ENCODE measurements at regions not wholly inside any gene's neighbourhood (a gene's known extent, or its start where the extent isn't known, plus 50 kb on each side); places are given as distances from the start of the nearest gene placed in this dataset.
A peak's percentile ranks its signal among the peaks of the same experiment; 100 is the strongest.

DNA sequence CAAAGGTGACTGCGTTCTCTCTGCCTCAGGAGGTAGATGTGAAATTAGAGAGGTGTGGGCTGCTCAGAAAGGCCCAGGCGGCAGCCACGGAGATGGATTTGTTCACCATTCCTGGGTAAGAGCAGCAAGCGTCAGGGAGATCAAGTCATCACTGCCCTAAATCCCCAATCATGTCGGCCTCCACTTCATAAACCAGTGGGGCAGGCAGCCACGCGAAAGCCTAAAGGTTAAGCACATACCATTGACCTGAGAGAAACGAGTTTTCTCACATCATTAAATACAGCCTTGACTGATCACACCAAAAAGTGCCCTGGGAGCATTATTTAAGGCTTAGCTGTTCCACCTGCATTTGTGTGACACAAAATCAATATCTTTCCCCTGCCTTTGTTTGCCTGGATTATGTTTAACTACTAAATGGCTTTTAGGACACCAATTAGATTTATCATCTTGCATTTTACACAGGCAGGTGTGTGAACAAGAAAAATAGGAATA lies 50.7 kb upstream of the FOXB1 start:
- DNase-seq = peak; percentile 90

DNA sequence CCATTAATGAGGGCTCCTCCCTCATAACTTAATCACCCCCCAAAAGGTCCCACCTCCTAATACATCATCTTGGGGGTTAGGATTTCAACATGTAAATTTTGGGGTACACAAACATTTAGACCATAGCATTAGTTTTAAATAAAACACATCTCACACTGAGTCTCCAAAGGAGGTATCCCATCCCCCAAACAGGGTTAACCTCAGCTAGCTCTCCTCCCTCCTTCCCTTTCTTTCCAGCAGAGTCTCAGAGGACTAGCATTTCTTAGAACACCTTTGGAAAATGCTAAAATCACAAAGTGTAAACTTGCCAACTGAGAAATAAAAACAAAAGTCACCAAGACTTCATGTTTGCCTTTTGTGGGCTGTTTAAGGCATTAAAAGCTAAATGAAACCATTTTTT lies 51.2 kb upstream of the FOXB1 start:
- no peak for DNase-seq

GRCh38 chr15:59950603-59951388 lies 53.3 kb upstream of the FOXB1 start:
- DNase-seq = no peak

- DNase-seq = no peak
Observed at GRCh38 chr15:59948924-59949613, 55.0 kb upstream of the FOXB1 start.

DNA sequence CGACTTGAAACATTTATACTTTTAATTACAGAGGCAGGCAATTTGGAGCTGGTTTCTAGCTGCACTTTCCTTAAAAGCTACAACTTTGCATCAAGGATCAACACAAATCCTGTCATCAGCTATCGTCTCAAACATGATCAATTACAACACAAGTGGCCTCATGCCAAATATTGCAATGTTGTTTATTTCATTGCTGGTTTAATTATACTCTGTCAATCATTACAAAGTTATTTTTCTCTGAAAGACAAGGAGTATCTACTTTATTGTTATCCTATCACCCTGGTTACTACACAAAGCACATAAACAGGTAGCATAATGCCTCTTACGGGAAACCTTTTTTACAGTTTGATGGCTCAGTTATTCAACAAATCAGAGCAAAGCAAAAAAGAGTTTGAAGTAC lies 58.0 kb upstream of the FOXB1 start:
- DNase-seq = peak; percentile 39

- no peak for DNase-seq
Observed at GRCh38 chr15:59945036-59945435, 59.1 kb upstream of the FOXB1 start.

GRCh38 chr15:59941612-59942011 lies 62.5 kb upstream of the FOXB1 start:
- no peak for DNase-seq

GRCh38 chr15:59940928-59941327 lies 63.2 kb upstream of the FOXB1 start:
- DNase-seq = no peak

- no peak for DNase-seq
Observed at GRCh38 chr15:59940456-59940855, 63.7 kb upstream of the FOXB1 start.

- no peak for DNase-seq
Observed at GRCh38 chr15:59936741-59937140, 67.4 kb upstream of the FOXB1 start.

DNA sequence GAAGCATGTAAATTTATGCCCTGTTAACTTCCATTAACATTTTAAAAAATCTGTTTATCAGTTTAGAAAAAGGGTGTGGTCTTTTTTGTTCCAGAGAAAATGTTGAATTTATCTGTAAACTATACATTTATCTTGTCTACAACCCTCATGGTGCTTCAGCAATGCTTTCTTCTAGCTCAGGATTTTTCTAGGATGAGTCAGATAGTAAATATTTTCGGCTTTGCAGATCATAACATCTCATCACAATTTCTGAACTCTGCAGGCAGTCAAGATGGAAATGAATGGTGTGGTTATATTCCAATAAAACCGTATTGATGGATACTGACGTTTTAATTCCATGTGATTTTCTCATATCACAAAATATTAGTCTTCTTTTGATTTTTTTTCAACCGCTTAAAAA lies 70.5 kb upstream of the FOXB1 start:
- DNase-seq = peak; percentile 56

GRCh38 chr15:59931646-59932261 lies 72.4 kb upstream of the FOXB1 start:
- peak; percentile 6 for DNase-seq

DNA sequence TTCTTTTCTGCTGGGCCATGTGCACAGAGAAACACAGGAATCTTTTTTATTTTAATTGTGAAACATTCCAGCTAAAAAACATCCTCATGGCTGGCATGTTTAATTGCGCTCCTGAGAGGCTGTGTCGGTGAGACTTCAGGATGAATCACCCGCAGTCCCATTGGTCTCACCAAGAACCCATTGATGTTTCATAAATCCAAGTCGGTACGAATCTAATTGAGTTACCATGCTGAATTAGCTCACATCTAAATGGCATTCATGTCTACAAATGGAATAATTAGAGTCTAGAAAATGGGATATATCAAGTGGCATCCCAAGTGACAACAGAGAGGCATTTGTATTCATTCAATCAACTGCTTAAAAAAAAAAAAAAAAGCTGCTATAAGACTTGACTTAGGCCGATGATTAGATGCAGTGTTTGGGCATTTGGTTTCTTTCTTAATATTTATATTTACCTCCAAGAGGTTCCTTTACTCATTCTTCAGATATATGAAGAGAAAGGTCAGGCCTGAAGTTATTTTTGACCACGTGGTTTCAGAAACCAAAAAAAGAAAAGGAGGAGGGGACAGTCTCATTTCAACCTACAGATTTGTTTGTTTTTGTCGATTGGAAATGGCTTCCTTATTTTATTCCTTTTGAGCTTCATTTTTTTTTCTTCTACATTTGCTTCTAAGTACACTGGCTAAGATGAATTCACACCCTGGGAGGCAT lies 79.1 kb upstream of the FOXB1 start:
- no peak for DNase-seq

- no peak for DNase-seq
Observed at GRCh38 chr15:59924096-59924495, 80.0 kb upstream of the FOXB1 start.

DNA sequence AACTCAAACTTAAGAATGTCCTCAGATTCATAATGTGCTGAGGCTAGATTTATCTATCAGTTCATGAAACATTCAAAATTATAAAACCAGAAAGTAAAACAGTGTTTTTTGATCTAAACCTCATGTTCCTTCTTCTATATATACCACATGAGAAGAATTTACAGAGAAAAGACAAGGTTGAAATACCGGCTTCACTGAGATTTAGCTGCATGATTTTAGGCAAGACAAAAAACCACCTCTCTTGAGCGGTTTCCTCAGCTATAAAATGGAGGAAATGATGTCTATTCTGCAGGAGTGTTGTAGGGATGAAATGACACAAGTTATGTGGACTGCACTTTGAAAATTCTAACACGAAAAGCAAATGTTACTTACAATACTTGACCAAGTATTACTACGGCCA lies 80.6 kb upstream of the FOXB1 start:
- DNase-seq = no peak

- peak; percentile 69 for DNase-seq
Observed at GRCh38 chr15:59918994-59919951, 84.8 kb upstream of the FOXB1 start.

- DNase-seq = peak; percentile 92
Observed at GRCh38 chr15:59917504-59918157, 86.5 kb upstream of the FOXB1 start.

- DNase-seq = no peak
Observed at GRCh38 chr15:59906046-59906445, 98.1 kb upstream of the FOXB1 start.

GRCh38 chr15:59905176-59905575 lies 98.9 kb upstream of the FOXB1 start:
- DNase-seq = no peak

DNA sequence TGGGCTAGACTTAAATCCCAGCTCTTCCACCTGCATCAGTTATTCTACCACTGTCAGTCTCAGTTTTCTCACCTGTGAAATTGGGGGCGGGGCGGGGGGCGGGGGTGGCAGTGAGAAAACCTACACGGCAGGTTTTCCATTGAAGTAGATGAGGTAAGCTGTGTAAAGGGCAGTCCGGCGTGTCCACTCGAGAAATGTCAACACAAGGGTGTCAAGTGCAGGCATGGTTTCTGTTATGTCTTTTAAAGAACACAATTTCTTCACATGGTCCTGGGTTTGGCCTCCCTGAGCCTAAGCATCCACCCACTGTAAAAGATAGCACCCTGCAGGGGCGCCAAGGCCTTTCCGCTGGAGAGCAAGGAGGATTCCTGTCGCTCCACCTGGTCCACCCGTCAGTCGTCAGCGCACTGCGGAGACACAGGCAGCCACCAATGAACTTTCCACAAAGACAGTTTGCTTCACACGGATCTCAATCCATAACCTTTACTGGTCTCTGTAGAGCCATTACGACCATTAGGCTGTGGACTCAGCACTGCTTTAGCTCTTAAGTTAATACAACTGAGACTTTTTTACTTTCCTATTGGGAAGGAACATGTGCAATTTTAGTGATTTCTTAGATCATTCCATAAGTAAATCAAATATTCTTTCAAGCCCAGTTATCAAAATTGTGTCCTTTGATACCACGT lies 99.5 kb upstream of the FOXB1 start:
- DNase-seq = peak; percentile 95

GRCh38 chr15:59896663-59897074 lies 107.4 kb upstream of the FOXB1 start:
- no peak for DNase-seq

Data from DMS53 (cell line).